Kidney (tissue), 13 donors: ENCODE measurements at regions not wholly inside any gene's neighbourhood (a gene's known extent, or its start where the extent isn't known, plus 50 kb on each side); places are given as distances from the start of the nearest gene placed in this dataset.
"Not testable (repeated sequence)": the region's sequence is repeated elsewhere in the genome, so short reads cannot be mapped to it uniquely, and the experiment has no call there.

ENCODE experiments used
- DNase-seq, 5 donors: peaks; one replicate each; pipeline ENCODE4 v3.0.0-alpha.2; 2013 to 2020
- FAIRE-seq: peaks from 2 replicates; lab custom pipeline; 2012; peaks lifted over from hg19 to GRCh38; lab: Jason Lieb, UNC
- H3K27ac ChIP-seq, 2 donors: one replicate each; pipeline ENCODE4 v1.7.0; 2013; ENCODE audit warnings: low read depth in 2 of 2, low read length in 2 of 2, inconsistent platforms in 1 of 2
- H3K27me3 ChIP-seq: one replicate; pipeline ENCODE4 v1.7.1; 2013; ENCODE audit warnings: low read length, inconsistent platforms; ENCODE audit not compliant: control insufficient read depth, insufficient read depth
- H3K36me3 ChIP-seq, 3 donors: one replicate each; pipeline versions ENCODE4 v1.7.0 to v1.7.1; 2013; ENCODE audit warnings: low read length in 3 of 3, control low read depth in 1 of 3, inconsistent platforms in 1 of 3; ENCODE audit not compliant: insufficient read depth in 3 of 3, control insufficient read depth in 2 of 3
- H3K4me1 ChIP-seq, 3 donors: one replicate each; pipeline versions ENCODE4 v1.7.0 to v1.7.1; 2013; ENCODE audit warnings: low read length in 3 of 3, inconsistent platforms in 1 of 3, low read depth in 1 of 3; ENCODE audit not compliant: control insufficient read depth in 2 of 3, insufficient read depth in 2 of 3
- H3K4me3 ChIP-seq, 3 donors: one replicate each; pipeline versions ENCODE4 v1.7.0 to v1.8.1; 2013; ENCODE audit warnings: low read length in 3 of 3, control low read depth in 1 of 3, inconsistent platforms in 1 of 3
- H3K9ac ChIP-seq, 3 donors: one replicate each; pipeline versions ENCODE4 v1.7.0 to v1.7.1; 2013; ENCODE audit warnings: low read length in 3 of 3, control low read depth in 1 of 3, inconsistent platforms in 1 of 3
- H3K9me3 ChIP-seq, 3 donors: one replicate each; pipeline versions ENCODE4 v1.7.0 to v1.7.1; 2013; ENCODE audit warnings: low read length in 3 of 3, control low read depth in 1 of 3, inconsistent platforms in 1 of 3; ENCODE audit not compliant: control insufficient read depth in 2 of 3, insufficient read depth in 1 of 3
- CTCF ChIP-seq: IDR thresholded peaks from 3 replicates; pipeline ENCODE4 v1.5.1; 2012; ENCODE audit warnings: mild to moderate bottlenecking, moderate library complexity, borderline replicate concordance; ENCODE audit not compliant: insufficient read depth; ENCODE audit errors: extremely low read depth
- intact Hi-C: fragments of 100-400 bp; cut with DNase I; formaldehyde crosslinking; loops from one replicate; pipeline ENCODE4 v1.11.1; 2022
- donor health status: control.
- donor health status: control.
- donor health status: control.
- donor health status: control.
- donor health status: control.
- donor health status: DM: yes; HTN: yes; CAD: no.
- donor health status: Normal renal cell carcinoma (clear cell type).

- H3K4me3 ChIP-seq, intact Hi-C loops, H3K4me1 ChIP-seq, H3K36me3 ChIP-seq, H3K9me3 ChIP-seq, FAIRE-seq, H3K27ac ChIP-seq, H3K9ac ChIP-seq, DNase-seq, H3K27me3 ChIP-seq: not testable (repeated sequence)
Observed at GRCh38 chr17:6373599-6373998, 61.3 kb downstream of the AIPL1 start.

GRCh38 chr17:6366221-6366666, 68.7 kb downstream of the AIPL1 start:
- no peak overlapping the region for H3K4me3 ChIP-seq
- FAIRE-seq (no peak), DNase-seq (peak in 4 of 5 donors; percentile 54 to 72 (median 58))
- no peaks in the 10 kb centered on the region for H3K36me3 ChIP-seq
- intact Hi-C loops: no loop called here
- no peaks in the 10 kb centered on the region for H3K4me1 ChIP-seq
- no peak overlapping the region for H3K9ac ChIP-seq
- no peak for TF ChIP-seq CTCF
- no peaks in the 10 kb centered on the region for H3K27me3 ChIP-seq
- no peak overlapping the region for H3K27ac ChIP-seq
- no peaks in the 10 kb centered on the region for H3K9me3 ChIP-seq

- intact Hi-C loops: no loop called here
- no peak for TF ChIP-seq CTCF
- Histone ChIP-seq H3K27ac (no peak overlapping the region), H3K4me1 (no peaks in the 10 kb centered on the region), H3K9ac (no peak overlapping the region), H3K9me3 (no peaks in the 10 kb centered on the region), H3K36me3 (no peaks in the 10 kb centered on the region), H3K27me3 (no peaks in the 10 kb centered on the region), H3K4me3 (no peak overlapping the region)
- DNase-seq (no peak), FAIRE-seq (no peak)
Observed at GRCh38 chr17:6365200-6365943, 69.5 kb downstream of the AIPL1 start.

GRCh38 chr17:6361733-6362132, 73.2 kb downstream of the AIPL1 start:
- Histone ChIP-seq H3K4me3 (no peak overlapping the region), H3K9me3 (no peaks in the 10 kb centered on the region), H3K36me3 (no peaks in the 10 kb centered on the region), H3K27ac (no peak overlapping the region), H3K9ac (no peak overlapping the region), H3K4me1 (no peaks in the 10 kb centered on the region), H3K27me3 (no peaks in the 10 kb centered on the region)
- TF ChIP-seq CTCF: no peak
- no peak for FAIRE-seq
- intact Hi-C loops: no loop called here
- DNase-seq: no peak
